Nephron progenitor cell (in vitro differentiated cells): ENCODE measurements at regions not wholly inside any gene's neighbourhood (a gene's known extent, or its start where the extent isn't known, plus 50 kb on each side); places are given as distances from the start of the nearest gene placed in this dataset.

Source experiments
- DNase-seq: peaks from one replicate; pipeline ENCODE4 v3.0.0; 2021
- H3K27ac Mint-ChIP-seq: 2 replicates; pipeline ENCODE4 v1.8.0; 2021; ENCODE audit warnings: mild to moderate bottlenecking, moderate library complexity, mixed read lengths
- H3K27me3 Mint-ChIP-seq: 2 replicates; pipeline ENCODE4 v1.8.0; 2021; ENCODE audit warnings: mild to moderate bottlenecking, low read depth, mixed read lengths; ENCODE audit not compliant: poor library complexity
- H3K36me3 Mint-ChIP-seq: 2 replicates; pipeline ENCODE4 v1.8.0; 2021; ENCODE audit warnings: low read depth, mixed read lengths
- H3K4me1 Mint-ChIP-seq: 2 replicates; pipeline ENCODE4 v1.8.0; 2021; ENCODE audit warnings: mixed read lengths
- H3K4me3 Mint-ChIP-seq: 2 replicates; pipeline ENCODE4 v1.8.0; 2021; ENCODE audit warnings: mild to moderate bottlenecking, moderate library complexity, mixed read lengths
- H3K9me3 Mint-ChIP-seq: 2 replicates; pipeline ENCODE4 v1.8.0; 2021; ENCODE audit warnings: mild to moderate bottlenecking, moderate library complexity, mixed read lengths
- TF ChIP-seq, protein P1 (sequence below): fragments of 200-600 bp; sonication (generic); IDR thresholded peaks from 2 replicates; pipeline ENCODE4 v1.5.0; 2021; ENCODE audit warnings: antibody characterized with exemption

DNA sequence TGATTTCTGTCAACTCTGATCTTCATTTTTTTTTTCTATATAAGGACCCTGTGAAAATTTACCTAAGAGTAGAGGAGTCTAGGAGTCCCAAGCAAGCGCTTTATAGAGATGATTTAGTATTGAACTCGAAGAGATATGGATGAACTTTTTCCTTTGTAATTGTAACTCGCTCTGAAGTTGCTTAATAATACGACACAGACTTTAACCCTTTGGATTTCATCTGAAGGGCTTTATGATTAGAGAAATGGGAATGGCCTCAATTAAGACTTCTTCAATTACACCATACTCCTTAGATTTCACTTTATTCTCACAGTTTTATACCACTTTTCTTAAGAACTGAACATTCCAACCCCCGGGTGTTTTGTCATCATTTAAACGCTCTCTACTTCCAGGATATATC is 647.7 kb downstream of the HTR1A start:
- H3K27ac Mint-ChIP-seq = no peak overlapping the region
- H3K4me3 Mint-ChIP-seq = no peak overlapping the region
- H3K9me3 Mint-ChIP-seq = no peaks in the 10 kb centered on the region
- no peak for DNase-seq
- H3K4me1 Mint-ChIP-seq = no peaks in the 10 kb centered on the region
- TF ChIP-seq, protein P1, sequence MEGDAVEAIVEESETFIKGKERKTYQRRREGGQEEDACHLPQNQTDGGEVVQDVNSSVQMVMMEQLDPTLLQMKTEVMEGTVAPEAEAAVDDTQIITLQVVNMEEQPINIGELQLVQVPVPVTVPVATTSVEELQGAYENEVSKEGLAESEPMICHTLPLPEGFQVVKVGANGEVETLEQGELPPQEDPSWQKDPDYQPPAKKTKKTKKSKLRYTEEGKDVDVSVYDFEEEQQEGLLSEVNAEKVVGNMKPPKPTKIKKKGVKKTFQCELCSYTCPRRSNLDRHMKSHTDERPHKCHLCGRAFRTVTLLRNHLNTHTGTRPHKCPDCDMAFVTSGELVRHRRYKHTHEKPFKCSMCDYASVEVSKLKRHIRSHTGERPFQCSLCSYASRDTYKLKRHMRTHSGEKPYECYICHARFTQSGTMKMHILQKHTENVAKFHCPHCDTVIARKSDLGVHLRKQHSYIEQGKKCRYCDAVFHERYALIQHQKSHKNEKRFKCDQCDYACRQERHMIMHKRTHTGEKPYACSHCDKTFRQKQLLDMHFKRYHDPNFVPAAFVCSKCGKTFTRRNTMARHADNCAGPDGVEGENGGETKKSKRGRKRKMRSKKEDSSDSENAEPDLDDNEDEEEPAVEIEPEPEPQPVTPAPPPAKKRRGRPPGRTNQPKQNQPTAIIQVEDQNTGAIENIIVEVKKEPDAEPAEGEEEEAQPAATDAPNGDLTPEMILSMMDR = no peak
- peaks cover 11% of the 10 kb centered on the region for H3K27me3 Mint-ChIP-seq
- no peaks in the 10 kb centered on the region for H3K36me3 Mint-ChIP-seq

DNA sequence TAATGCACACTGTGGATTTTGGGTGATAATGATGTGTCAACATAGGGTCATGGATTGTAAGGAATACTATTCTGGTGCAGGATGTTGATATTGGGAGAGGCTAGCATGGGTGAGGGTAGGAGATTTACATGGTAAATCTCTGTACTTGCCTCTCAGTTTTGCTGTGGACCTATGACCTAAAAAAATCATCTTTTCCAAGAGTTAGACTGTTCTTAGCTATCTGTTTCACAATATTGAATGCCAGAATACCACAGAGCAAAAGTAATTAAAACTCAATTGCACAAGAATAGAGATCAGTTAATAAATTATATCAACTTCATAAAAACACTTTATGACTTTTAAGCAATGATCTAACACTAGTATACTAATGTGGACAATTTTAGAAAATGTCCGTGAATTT is 651.6 kb downstream of the HTR1A start:
- Mint-ChIP-seq H3K27ac (no peak overlapping the region), H3K9me3 (no peaks in the 10 kb centered on the region), H3K4me3 (no peak overlapping the region), H3K27me3 (no peaks in the 10 kb centered on the region), H3K36me3 (no peaks in the 10 kb centered on the region), H3K4me1 (no peaks in the 10 kb centered on the region)
- no peak for DNase-seq
- TF ChIP-seq, protein P1 = no peak

DNA sequence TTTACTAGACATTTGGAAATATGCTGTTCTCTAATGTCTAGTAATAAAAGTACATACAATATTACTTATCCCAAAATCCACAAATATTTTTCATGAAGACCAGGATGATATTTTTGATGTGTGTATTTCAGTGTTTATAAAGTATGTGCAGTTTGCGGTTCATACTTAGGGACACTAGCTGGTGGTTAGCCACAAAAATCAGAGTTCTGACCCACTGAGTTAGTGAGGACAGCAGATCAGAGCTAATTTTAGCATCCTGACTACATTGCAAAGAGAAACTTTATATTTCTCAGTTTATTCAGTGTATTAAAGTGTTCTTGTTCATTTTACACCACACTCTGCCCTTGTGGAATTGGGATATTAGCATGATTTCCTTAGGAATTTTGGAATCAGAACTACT is 655.3 kb downstream of the HTR1A start:
- no peaks in the 10 kb centered on the region for H3K4me1 Mint-ChIP-seq
- no peak for DNase-seq
- H3K9me3 Mint-ChIP-seq = no peaks in the 10 kb centered on the region
- no peak overlapping the region for H3K27ac Mint-ChIP-seq
- no peaks in the 10 kb centered on the region for H3K36me3 Mint-ChIP-seq
- H3K27me3 Mint-ChIP-seq = no peaks in the 10 kb centered on the region
- TF ChIP-seq, protein P1 = no peak
- H3K4me3 Mint-ChIP-seq = no peak overlapping the region

DNA sequence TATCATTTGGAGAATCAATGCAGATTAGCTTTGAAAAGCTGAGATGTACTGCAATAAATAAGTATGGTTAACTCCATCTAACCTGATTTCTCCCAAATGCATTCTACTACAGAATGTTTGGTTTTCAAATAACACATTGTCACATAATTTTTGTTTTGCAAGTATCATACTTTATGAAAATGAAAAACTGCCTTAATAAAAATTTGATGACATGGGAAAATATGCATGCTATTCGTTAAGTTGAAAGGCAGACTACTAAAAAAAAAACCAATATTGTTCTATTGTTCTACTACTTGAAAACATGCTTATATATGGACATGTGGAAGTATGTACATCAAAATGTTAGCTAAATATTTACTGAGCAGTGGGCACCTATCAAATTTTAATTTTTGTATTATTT is 668.9 kb downstream of the HTR1A start:
- TF ChIP-seq, protein P1 = no peak
- Mint-ChIP-seq H3K27ac (no peak overlapping the region), H3K4me3 (no peak overlapping the region), H3K36me3 (no peaks in the 10 kb centered on the region), H3K4me1 (no peaks in the 10 kb centered on the region), H3K27me3 (no peaks in the 10 kb centered on the region), H3K9me3 (no peaks in the 10 kb centered on the region)
- DNase-seq = no peak

DNA sequence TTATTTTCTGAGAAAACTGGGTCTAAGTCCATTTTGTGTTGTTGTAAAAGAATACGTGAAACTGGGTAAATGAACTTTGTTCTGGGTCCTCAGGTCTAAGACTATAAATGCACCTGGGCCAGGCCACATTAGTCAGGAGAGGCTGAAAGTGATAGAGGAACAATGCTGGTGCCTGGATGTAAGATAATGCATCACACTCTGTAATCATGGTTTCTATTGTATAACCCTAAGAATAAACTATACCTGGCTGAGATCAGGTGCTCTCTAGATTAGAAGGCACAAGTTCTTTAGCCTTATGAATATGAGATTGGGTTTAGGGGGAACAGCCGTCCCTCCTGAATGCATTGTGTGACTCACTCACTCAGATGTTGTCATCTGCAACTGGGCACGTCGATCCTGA is 675.5 kb downstream of the HTR1A start:
- no peaks in the 10 kb centered on the region for H3K36me3 Mint-ChIP-seq
- no peaks in the 10 kb centered on the region for H3K27me3 Mint-ChIP-seq
- no peaks in the 10 kb centered on the region for H3K4me1 Mint-ChIP-seq
- TF ChIP-seq, protein P1 = no peak
- no peak overlapping the region for H3K27ac Mint-ChIP-seq
- H3K4me3 Mint-ChIP-seq = no peak overlapping the region
- no peak for DNase-seq
- no peaks in the 10 kb centered on the region for H3K9me3 Mint-ChIP-seq

DNA sequence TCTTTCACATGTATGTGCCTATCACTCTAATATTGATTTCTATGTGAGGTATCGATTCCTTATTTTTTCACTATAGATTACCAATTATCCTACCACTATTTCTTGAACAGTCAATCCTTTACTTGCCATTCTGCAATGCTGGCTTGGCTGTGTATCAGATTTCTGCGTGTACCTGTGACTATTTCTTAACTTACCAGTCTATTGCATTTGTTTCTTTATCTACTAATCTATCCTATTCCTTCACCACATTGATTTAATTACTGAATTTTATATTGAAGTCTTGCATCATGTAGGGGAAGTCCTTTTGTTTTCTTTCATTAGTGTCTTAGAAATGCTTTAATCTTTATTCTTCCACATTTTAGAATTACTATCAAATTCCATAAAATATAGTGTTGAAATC is 684.8 kb downstream of the LRRC70 start:
- TF ChIP-seq, protein P1 = no peak
- no peaks in the 10 kb centered on the region for H3K9me3 Mint-ChIP-seq
- no peaks in the 10 kb centered on the region for H3K36me3 Mint-ChIP-seq
- H3K27ac Mint-ChIP-seq = no peak overlapping the region
- H3K27me3 Mint-ChIP-seq = no peaks in the 10 kb centered on the region
- DNase-seq = no peak
- H3K4me3 Mint-ChIP-seq = no peak overlapping the region
- no peaks in the 10 kb centered on the region for H3K4me1 Mint-ChIP-seq
